ENCODE measurements at regions not wholly inside any gene's neighbourhood (a gene's known extent, or its start where the extent isn't known, plus 50 kb on each side); places are given as distances from the start of the nearest gene placed in this dataset.

DNA sequence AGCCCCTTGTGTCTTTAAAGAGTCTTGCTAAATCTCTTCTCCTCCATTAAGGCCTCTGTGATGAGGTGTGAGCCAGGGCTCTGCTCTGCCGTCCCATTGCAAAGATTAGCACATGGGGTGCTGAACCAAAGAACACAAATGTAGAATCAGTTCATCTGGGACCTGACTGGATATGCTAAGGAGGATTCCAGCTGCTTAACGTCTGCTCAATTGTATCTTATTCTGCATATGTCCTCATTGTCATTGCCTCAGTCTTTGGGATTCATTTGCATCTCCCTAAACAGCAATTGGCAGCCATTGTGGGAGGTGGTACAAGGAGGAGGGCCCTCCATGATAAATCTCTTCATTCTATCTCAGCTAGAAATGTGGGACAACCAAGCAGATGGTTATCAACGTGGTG lies 106.3 kb upstream of the ADAMTS18 start:
- TF ChIP-seq, protein P1, sequence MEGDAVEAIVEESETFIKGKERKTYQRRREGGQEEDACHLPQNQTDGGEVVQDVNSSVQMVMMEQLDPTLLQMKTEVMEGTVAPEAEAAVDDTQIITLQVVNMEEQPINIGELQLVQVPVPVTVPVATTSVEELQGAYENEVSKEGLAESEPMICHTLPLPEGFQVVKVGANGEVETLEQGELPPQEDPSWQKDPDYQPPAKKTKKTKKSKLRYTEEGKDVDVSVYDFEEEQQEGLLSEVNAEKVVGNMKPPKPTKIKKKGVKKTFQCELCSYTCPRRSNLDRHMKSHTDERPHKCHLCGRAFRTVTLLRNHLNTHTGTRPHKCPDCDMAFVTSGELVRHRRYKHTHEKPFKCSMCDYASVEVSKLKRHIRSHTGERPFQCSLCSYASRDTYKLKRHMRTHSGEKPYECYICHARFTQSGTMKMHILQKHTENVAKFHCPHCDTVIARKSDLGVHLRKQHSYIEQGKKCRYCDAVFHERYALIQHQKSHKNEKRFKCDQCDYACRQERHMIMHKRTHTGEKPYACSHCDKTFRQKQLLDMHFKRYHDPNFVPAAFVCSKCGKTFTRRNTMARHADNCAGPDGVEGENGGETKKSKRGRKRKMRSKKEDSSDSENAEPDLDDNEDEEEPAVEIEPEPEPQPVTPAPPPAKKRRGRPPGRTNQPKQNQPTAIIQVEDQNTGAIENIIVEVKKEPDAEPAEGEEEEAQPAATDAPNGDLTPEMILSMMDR (conservative IDR thresholded peaks at IDR 0.05; ENCODE audit: low read length) = no peak
- TF ChIP-seq EZH2phosphoT487 (IDR thresholded peaks at IDR 0.05; ENCODE audit: borderline replicate concordance) = no peak

Measured in Loucy (cell line).